WERI-Rb-1 (cell line): ENCODE measurements at regions not wholly inside any gene's neighbourhood (a gene's known extent, or its start where the extent isn't known, plus 50 kb on each side); places are given as distances from the start of the nearest gene placed in this dataset.
"Not testable (repeated sequence)": the region's sequence is repeated elsewhere in the genome, so short reads cannot be mapped to it uniquely, and the experiment has no call there.

Experiments
- DNase-seq: peaks from one replicate; pipeline ENCODE4 v3.0.0-alpha.2; 2020
- H3K27ac ChIP-seq: fragments of 250-450 bp; sonication (Bioruptor Pico); 2 replicates; pipeline ENCODE4 v1.5.1; 2020; ENCODE audit warnings: mild to moderate bottlenecking, moderate library complexity
- H3K27me3 ChIP-seq: fragments of 250-450 bp; sonication (Bioruptor Pico); 2 replicates; pipeline ENCODE4 v1.5.1; 2021; ENCODE audit warnings: mild to moderate bottlenecking, low read depth, moderate library complexity; ENCODE audit not compliant: insufficient read depth, severe bottlenecking
- H3K36me3 ChIP-seq: fragments of 250-450 bp; sonication (Bioruptor Pico); 2 replicates; pipeline ENCODE4 v1.5.1; 2020; ENCODE audit warnings: mild to moderate bottlenecking, moderate library complexity
- H3K4me3 ChIP-seq: 2 replicates; pipeline ENCODE4 v1.5.1; 2011; ENCODE audit warnings: low read depth, mild to moderate bottlenecking, control low read depth, low read length
- H3K9me3 ChIP-seq: fragments of 250-450 bp; sonication (Bioruptor Pico); 2 replicates; pipeline ENCODE4 v1.5.1; 2021; ENCODE audit warnings: mild to moderate bottlenecking, moderate library complexity; ENCODE audit not compliant: severe bottlenecking
- TF ChIP-seq, protein P1 (sequence below): IDR thresholded peaks from 2 replicates; pipeline ENCODE4 v1.5.1; 2011; ENCODE audit warnings: low read depth, mild to moderate bottlenecking, control low read depth, inconsistent platforms, low read length

GRCh38 chr3:178202194-178202593, 334.0 kb upstream of the KCNMB2 start:
- Histone ChIP-seq H3K9me3 (no peaks in the 10 kb centered on the region), H3K27me3 (no peaks in the 10 kb centered on the region), H3K36me3 (no peaks in the 10 kb centered on the region), H3K4me3 (no peak overlapping the region), H3K27ac (no peak overlapping the region)
- TF ChIP-seq, protein P1, sequence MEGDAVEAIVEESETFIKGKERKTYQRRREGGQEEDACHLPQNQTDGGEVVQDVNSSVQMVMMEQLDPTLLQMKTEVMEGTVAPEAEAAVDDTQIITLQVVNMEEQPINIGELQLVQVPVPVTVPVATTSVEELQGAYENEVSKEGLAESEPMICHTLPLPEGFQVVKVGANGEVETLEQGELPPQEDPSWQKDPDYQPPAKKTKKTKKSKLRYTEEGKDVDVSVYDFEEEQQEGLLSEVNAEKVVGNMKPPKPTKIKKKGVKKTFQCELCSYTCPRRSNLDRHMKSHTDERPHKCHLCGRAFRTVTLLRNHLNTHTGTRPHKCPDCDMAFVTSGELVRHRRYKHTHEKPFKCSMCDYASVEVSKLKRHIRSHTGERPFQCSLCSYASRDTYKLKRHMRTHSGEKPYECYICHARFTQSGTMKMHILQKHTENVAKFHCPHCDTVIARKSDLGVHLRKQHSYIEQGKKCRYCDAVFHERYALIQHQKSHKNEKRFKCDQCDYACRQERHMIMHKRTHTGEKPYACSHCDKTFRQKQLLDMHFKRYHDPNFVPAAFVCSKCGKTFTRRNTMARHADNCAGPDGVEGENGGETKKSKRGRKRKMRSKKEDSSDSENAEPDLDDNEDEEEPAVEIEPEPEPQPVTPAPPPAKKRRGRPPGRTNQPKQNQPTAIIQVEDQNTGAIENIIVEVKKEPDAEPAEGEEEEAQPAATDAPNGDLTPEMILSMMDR, result no peak
- DNase-seq, result no peak

GRCh38 chr3:178203165-178203564, 333.1 kb upstream of the KCNMB2 start:
- H3K36me3 ChIP-seq, result no peaks in the 10 kb centered on the region
- no peak overlapping the region for H3K27ac ChIP-seq
- TF ChIP-seq, protein P1, result no peak
- no peak overlapping the region for H3K4me3 ChIP-seq
- no peaks in the 10 kb centered on the region for H3K27me3 ChIP-seq
- H3K9me3 ChIP-seq, result no peaks in the 10 kb centered on the region
- DNase-seq, result no peak

DNA sequence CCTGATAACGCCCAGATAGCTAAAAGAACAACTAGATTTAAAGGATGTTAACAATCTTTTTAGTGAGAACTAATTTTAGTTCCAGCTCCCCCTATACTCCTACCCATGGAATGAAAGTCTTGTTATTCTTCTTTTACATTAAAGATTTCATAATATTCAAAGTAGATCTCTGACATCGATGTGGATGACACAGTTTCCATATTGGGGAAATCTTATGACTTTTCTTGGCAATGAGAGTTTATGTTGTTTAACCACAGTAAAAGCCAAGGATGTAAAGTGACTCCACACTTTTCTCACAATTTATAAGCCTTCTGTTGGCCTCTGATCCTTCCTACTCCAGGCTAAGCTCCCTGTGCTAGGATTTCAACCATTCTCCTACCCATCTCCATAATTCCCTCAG, 332.6 kb upstream of the KCNMB2 start:
- TF ChIP-seq, protein P1, result no peak
- no peaks in the 10 kb centered on the region for H3K36me3 ChIP-seq
- no peak overlapping the region for H3K4me3 ChIP-seq
- no peak overlapping the region for H3K27ac ChIP-seq
- no peak for DNase-seq
- H3K27me3 ChIP-seq, result no peaks in the 10 kb centered on the region
- no peaks in the 10 kb centered on the region for H3K9me3 ChIP-seq

DNA sequence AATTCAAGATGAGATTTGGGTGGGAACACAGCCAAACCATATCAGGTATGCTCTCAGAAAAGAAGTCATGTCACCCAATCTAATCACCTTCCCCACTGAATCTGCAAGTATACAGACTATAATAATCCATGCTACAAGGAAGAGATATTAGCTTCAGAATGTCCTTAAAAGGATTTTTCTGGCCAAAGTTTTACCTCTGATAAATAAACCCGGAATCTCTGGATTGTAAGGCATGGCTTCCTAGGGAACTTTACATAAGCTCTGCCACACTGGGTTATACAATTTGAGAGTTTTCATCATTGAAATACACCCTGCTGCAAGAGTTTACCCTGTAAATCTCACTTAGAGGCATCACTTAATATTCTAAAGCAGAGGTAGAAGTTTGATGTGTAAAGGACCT, 330.5 kb upstream of the KCNMB2 start:
- Histone ChIP-seq H3K4me3 (no peak overlapping the region), H3K27ac (no peak overlapping the region), H3K36me3 (no peaks in the 10 kb centered on the region), H3K9me3 (no peaks in the 10 kb centered on the region), H3K27me3 (no peaks in the 10 kb centered on the region)
- DNase-seq, result no peak
- TF ChIP-seq, protein P1, result no peak

GRCh38 chr3:178206521-178206920, 329.7 kb upstream of the KCNMB2 start:
- no peaks in the 10 kb centered on the region for H3K27me3 ChIP-seq
- no peak overlapping the region for H3K27ac ChIP-seq
- DNase-seq, result no peak
- H3K36me3 ChIP-seq, result no peaks in the 10 kb centered on the region
- no peak overlapping the region for H3K4me3 ChIP-seq
- TF ChIP-seq, protein P1, result no peak
- H3K9me3 ChIP-seq, result no peaks in the 10 kb centered on the region

DNA sequence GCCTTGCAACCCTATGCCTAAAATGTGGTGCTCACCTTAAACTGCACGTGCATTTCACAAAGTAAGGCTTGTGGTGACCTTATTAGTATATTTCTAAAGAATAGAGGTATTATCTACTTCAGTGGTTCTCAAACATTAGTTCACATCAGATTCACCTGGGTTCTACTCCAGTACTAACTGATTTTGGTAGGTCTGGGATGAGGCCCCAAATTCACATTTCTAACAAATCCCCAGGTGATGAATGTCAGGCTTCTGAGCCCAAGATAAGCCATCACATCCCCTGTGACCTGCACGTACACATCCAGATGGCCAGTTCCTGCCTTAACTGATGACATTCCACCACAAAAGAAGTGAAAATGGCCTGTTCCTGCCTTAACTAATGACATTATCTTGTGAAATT, 329.1 kb upstream of the KCNMB2 start:
- H3K36me3 ChIP-seq, H3K4me3 ChIP-seq, H3K27me3 ChIP-seq, DNase-seq, H3K9me3 ChIP-seq, H3K27ac ChIP-seq: not testable (repeated sequence)

GRCh38 chr3:178207627-178208026, 328.6 kb upstream of the KCNMB2 start:
- not testable (repeated sequence) for H3K36me3 ChIP-seq, H3K27me3 ChIP-seq, H3K4me3 ChIP-seq, H3K9me3 ChIP-seq, H3K27ac ChIP-seq, DNase-seq

GRCh38 chr3:178209116-178209515, 327.1 kb upstream of the KCNMB2 start:
- peak; percentile 30 for DNase-seq
- H3K27ac ChIP-seq, H3K4me3 ChIP-seq: not testable (repeated sequence)

DNA sequence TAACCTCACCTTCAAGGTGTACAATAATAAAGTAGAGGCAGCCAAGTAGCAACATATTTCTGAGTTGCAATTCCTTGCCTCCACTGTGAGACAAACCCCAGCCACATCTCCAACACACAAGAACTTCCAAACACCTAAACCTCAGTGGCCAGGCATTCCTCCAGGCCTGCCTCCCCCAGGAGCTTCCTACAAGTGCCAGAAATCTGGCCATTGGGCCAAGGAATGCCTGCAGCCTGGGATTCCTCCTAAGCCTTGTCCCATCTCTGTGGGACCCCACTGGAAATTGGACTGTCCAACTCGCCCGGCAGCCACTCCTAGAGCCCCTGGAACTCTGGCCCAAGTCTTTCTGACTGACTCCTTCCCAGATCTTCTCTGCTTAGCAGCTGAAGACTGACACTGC, 326.6 kb upstream of the KCNMB2 start:
- H3K27me3 ChIP-seq, H3K9me3 ChIP-seq, H3K4me3 ChIP-seq, DNase-seq, H3K36me3 ChIP-seq, H3K27ac ChIP-seq: not testable (repeated sequence)

More at GRCh38 chr3:178209116-178209515, 327.1 kb upstream of the KCNMB2 start:
- not testable (repeated sequence) for H3K27me3 ChIP-seq, H3K36me3 ChIP-seq, H3K9me3 ChIP-seq

DNA sequence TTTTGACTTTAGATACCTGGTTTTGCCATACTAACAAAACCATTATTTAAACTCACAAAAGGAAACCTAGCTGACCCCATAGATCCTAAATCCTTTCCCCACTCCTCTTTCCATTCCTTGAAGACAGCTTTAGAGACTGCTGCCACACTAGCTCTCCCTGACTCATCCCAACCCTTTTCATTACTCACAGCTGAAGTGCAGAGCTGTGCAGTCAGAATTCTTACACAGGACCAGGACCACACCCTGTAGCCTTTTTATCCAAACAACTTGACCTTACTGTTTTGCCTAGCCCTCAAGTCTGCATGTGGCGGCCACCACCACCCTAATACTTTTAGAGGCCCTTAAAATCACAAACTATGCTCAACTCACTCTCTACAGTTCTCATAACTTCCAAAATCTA, 325.1 kb upstream of the KCNMB2 start:
- not testable (repeated sequence) for H3K4me3 ChIP-seq, DNase-seq

More for the DNA sequence above, 325.1 kb upstream of the KCNMB2 start:
- not testable (repeated sequence) for H3K36me3 ChIP-seq, H3K27me3 ChIP-seq, H3K27ac ChIP-seq, H3K9me3 ChIP-seq
